HCT116 (cell line): ENCODE measurements at regions not wholly inside any gene's neighbourhood (a gene's known extent, or its start where the extent isn't known, plus 50 kb on each side); places are given as distances from the start of the nearest gene placed in this dataset.
"Not testable (repeated sequence)": the region's sequence is repeated elsewhere in the genome, so short reads cannot be mapped to it uniquely, and the experiment has no call there.

Source experiments
- CTCF ChIP-seq, 3 experiments: fragments of 200-600 bp in 1 of 3; sonication (generic) in 1 of 3; IDR thresholded peaks in 2 of 3; conservative IDR thresholded peaks in 1 of 3; 2 replicates each; pipeline ENCODE4 v1.5.1; 2012 to 2017; ENCODE audit warnings: low read depth in 2 of 3, low read length in 2 of 3, antibody characterized with exemption in 1 of 3, borderline replicate concordance in 1 of 3, control low read depth in 1 of 3, mild to moderate bottlenecking in 1 of 3, mixed read lengths in 1 of 3, mixed run types in 1 of 3, moderate library complexity in 1 of 3; ENCODE audit not compliant: insufficient read depth in 1 of 3
- EZH2 ChIP-seq: fragments of 200-600 bp; sonication (generic); IDR thresholded peaks from 2 replicates; pipeline ENCODE4 v1.6.1; 2017; ENCODE audit warnings: antibody characterized with exemption, mixed run types
- EZH2phosphoT487 ChIP-seq: fragments of 200-600 bp; IDR thresholded peaks from 2 replicates; pipeline ENCODE4 v1.6.1; 2018; ENCODE audit warnings: antibody characterized with exemption, borderline replicate concordance
- POLR2A ChIP-seq: IDR thresholded peaks from 2 replicates; pipeline ENCODE4 v1.7.0; 2011; ENCODE audit warnings: borderline replicate concordance; ENCODE audit not compliant: insufficient read depth, insufficient read length; ENCODE audit errors: extremely low read depth
- POLR2AphosphoS5 ChIP-seq: IDR thresholded peaks from 2 replicates; pipeline ENCODE4 v1.6.1; 2011; ENCODE audit warnings: mild to moderate bottlenecking, low read depth, low read length, moderate library complexity
- SRF ChIP-seq: IDR thresholded peaks from 2 replicates; pipeline ENCODE4 v1.6.1; 2012; ENCODE audit warnings: low read depth
- YY1 ChIP-seq: IDR thresholded peaks from 2 replicates; pipeline ENCODE4 v1.6.1; 2011; ENCODE audit warnings: low read length, low read depth, moderate library complexity, mild to moderate bottlenecking; ENCODE audit not compliant: insufficient replicate concordance; ENCODE audit errors: extremely low read depth
- ZBTB33 ChIP-seq: IDR thresholded peaks from 2 replicates; pipeline ENCODE4 v1.6.1; 2011; ENCODE audit warnings: mild to moderate bottlenecking, low read length, moderate library complexity; ENCODE audit not compliant: insufficient replicate concordance; ENCODE audit errors: extremely low read depth
- ZFX ChIP-seq: fragments of 450-650 bp; IDR thresholded peaks from 2 replicates; pipeline ENCODE4 v1.6.1; 2017
- ZNF274 ChIP-seq: fragments of 200-500 bp; sonication (Bioruptor generic); IDR thresholded peaks from 2 replicates; pipeline ENCODE4 v1.6.1; 2014; ENCODE audit warnings: mild to moderate bottlenecking, low read depth, low read length, inconsistent platforms

- not testable (repeated sequence) for TF ChIP-seq EZH2phosphoT487; YY1; SRF; CTCF (IDR thresholded peaks at IDR 0.05 in 2 of 3, conservative IDR thresholded peaks at IDR 0.05 in 1 of 3; ENCODE audit: borderline replicate concordance in 1 of 3, insufficient read depth in 1 of 3, low read depth in 2 of 3, low read length in 2 of 3); POLR2AphosphoS5; POLR2A; ZFX; EZH2; ZNF274; ZBTB33
Measured at GRCh38 chr5:62757686-62758085, 179.1 kb downstream of the LRRC70 start.
